ENCODE measurements at regions not wholly inside any gene's neighbourhood (a gene's known extent, or its start where the extent isn't known, plus 50 kb on each side); places are given as distances from the start of the nearest gene placed in this dataset.

GRCh38 chr11:37558619-37559210, 960.7 kb upstream of the RAG2 start:
- DNase-seq (ENCODE audit: low read depth in 4 of 4, low spot score in 1 of 4): no peak

- no peak for DNase-seq (ENCODE audit: low read depth in 4 of 4, low spot score in 1 of 4)
These were observed 960.0 kb upstream of the RAG2 start for GRCh38 chr11:37557990-37558389.

GRCh38 chr11:37552284-37552683, 954.2 kb upstream of the RAG2 start:
- no peak for DNase-seq (ENCODE audit: low read depth in 4 of 4, low spot score in 1 of 4)

- no peak for DNase-seq (ENCODE audit: low read depth in 4 of 4, low spot score in 1 of 4)
These were observed 946.5 kb upstream of the RAG2 start for GRCh38 chr11:37544491-37544890.

GRCh38 chr11:37533830-37534229, 935.8 kb upstream of the RAG2 start:
- DNase-seq (ENCODE audit: low read depth in 4 of 4, low spot score in 1 of 4): no peak

- no peak for DNase-seq (ENCODE audit: low read depth in 4 of 4, low spot score in 1 of 4)
These were observed 935.1 kb upstream of the RAG2 start for GRCh38 chr11:37533087-37533486.

GRCh38 chr11:37532271-37532670, 934.2 kb upstream of the RAG2 start:
- DNase-seq (ENCODE audit: low read depth in 4 of 4, low spot score in 1 of 4): no peak

GRCh38 chr11:37527545-37527944, 929.5 kb upstream of the RAG2 start:
- no peak for DNase-seq (ENCODE audit: low read depth in 4 of 4, low spot score in 1 of 4)

- DNase-seq (ENCODE audit: low read depth in 4 of 4, low spot score in 1 of 4): no peak
These were observed 927.3 kb upstream of the RAG2 start for GRCh38 chr11:37525336-37525735.

GRCh38 chr11:37519781-37520180, 921.7 kb upstream of the RAG2 start:
- DNase-seq (ENCODE audit: low read depth in 4 of 4, low spot score in 1 of 4): no peak

GRCh38 chr11:37512156-37512780, 914.2 kb upstream of the RAG2 start:
- DNase-seq (ENCODE audit: low read depth in 4 of 4, low spot score in 1 of 4): no peak

- no peak for DNase-seq (ENCODE audit: low read depth in 4 of 4, low spot score in 1 of 4)
These were observed 913.4 kb upstream of the RAG2 start for GRCh38 chr11:37511425-37511933.

GRCh38 chr11:37509506-37509905, 911.5 kb upstream of the RAG2 start:
- DNase-seq (ENCODE audit: low read depth in 4 of 4, low spot score in 1 of 4): no peak

- no peak for DNase-seq (ENCODE audit: low read depth in 4 of 4, low spot score in 1 of 4)
These were observed 908.5 kb upstream of the RAG2 start for GRCh38 chr11:37506531-37506930.

- DNase-seq (ENCODE audit: low read depth in 4 of 4, low spot score in 1 of 4): no peak
These were observed 907.4 kb upstream of the RAG2 start for GRCh38 chr11:37505406-37505805.

GRCh38 chr11:37504921-37505320, 906.9 kb upstream of the RAG2 start:
- no peak for DNase-seq (ENCODE audit: low read depth in 4 of 4, low spot score in 1 of 4)

GRCh38 chr11:37504060-37504611, 906.1 kb upstream of the RAG2 start:
- no peak for DNase-seq (ENCODE audit: low read depth in 4 of 4, low spot score in 1 of 4)

- DNase-seq (ENCODE audit: low read depth in 4 of 4, low spot score in 1 of 4): no peak
These were observed 905.5 kb upstream of the RAG2 start for GRCh38 chr11:37503411-37504059.

GRCh38 chr11:37502202-37502601, 904.2 kb upstream of the RAG2 start:
- no peak for DNase-seq (ENCODE audit: low read depth in 4 of 4, low spot score in 1 of 4)

- no peak for DNase-seq (ENCODE audit: low read depth in 4 of 4, low spot score in 1 of 4)
These were observed 902.4 kb upstream of the RAG2 start for GRCh38 chr11:37500425-37500824.

- no peak for DNase-seq (ENCODE audit: low read depth in 4 of 4, low spot score in 1 of 4)
These were observed 899.3 kb upstream of the RAG2 start for GRCh38 chr11:37497326-37497725.

GRCh38 chr11:37496201-37496600, 898.2 kb upstream of the RAG2 start:
- DNase-seq (ENCODE audit: low read depth in 4 of 4, low spot score in 1 of 4): no peak

Measured in stimulated activated CD4-positive, alpha-beta T cell treated with anti-CD3 and anti-CD28 coated beads, Interleukin-1b, Interleukin-23, amount 100 ng/mL, for 24 hours (primary cell).